PC-9 (cell line): ENCODE measurements at regions not wholly inside any gene's neighbourhood (a gene's known extent, or its start where the extent isn't known, plus 50 kb on each side); places are given as distances from the start of the nearest gene placed in this dataset.

Source experiments
- BruUV-seq: library from RNA; stranded (reverse); fragments of 400-500 nt; replicated peaks from 2 replicates; lab custom pipeline; 2021; lab: Mats Ljungman, UMichigan
- CTCF ChIA-PET: fragments of 300-600 bp; sonication (Branson Sonifier 250); formaldehyde crosslinking; loops from one replicate; lab custom pipeline; 2022; ENCODE audit warnings: antibody characterized with exemption; lab: Charles Lee
- POLR2A ChIA-PET: fragments of 300-600 bp; sonication (Branson Sonifier 250); formaldehyde crosslinking; loops from one replicate; lab custom pipeline; 2022; ENCODE audit warnings: antibody characterized with exemption; ENCODE audit not compliant: unreplicated experiment; lab: Charles Lee
- DNase-seq, 2 experiments: peaks; one replicate each; pipeline versions ENCODE4 v3.0.0 to v3.0.0-alpha.2; 2015 to 2022; ENCODE audit warnings: mixed read lengths in 1 of 2
- H2AFZ ChIP-seq: fragments of 200-600 bp; sonication (generic); 2 replicates; pipeline ENCODE4 v1.8.1; 2017; ENCODE audit warnings: antibody characterized with exemption
- H3F3A ChIP-seq: fragments of 200-600 bp; sonication (generic); 2 replicates; pipeline ENCODE4 v1.8.1; 2017; ENCODE audit warnings: antibody characterized with exemption, mild to moderate bottlenecking, low read depth; ENCODE audit not compliant: insufficient read depth
- H3K27ac ChIP-seq: fragments of 200-600 bp; sonication (generic); 2 replicates; pipeline ENCODE4 v1.6.1; 2016; ENCODE audit warnings: mixed run types
- H3K27me3 ChIP-seq: fragments of 200-600 bp; sonication (generic); 2 replicates; pipeline ENCODE4 v1.6.1; 2016; ENCODE audit warnings: low read depth, mixed run types; ENCODE audit not compliant: insufficient read depth
- H3K36me3 ChIP-seq: fragments of 200-600 bp; sonication (generic); 2 replicates; pipeline ENCODE4 v1.6.1; 2016; ENCODE audit warnings: low read depth, mixed run types
- H3K4me1 ChIP-seq: fragments of 200-600 bp; sonication (generic); replicated peaks from 2 replicates; pipeline ENCODE4 v1.6.1; 2016; ENCODE audit warnings: mixed run types; ENCODE audit not compliant: insufficient read depth
- H3K4me2 ChIP-seq: fragments of 200-600 bp; sonication (generic); 2 replicates; pipeline ENCODE4 v1.6.1; 2017; ENCODE audit warnings: mixed run types
- H3K4me3 ChIP-seq: fragments of 200-600 bp; sonication (generic); 2 replicates; pipeline ENCODE4 v1.6.1; 2016; ENCODE audit warnings: mixed run types
- H3K79me2 ChIP-seq: fragments of 200-600 bp; sonication (generic); 2 replicates; pipeline ENCODE4 v1.6.1; 2017; ENCODE audit warnings: low read depth, mixed run types
- H3K9me2 ChIP-seq: fragments of 200-600 bp; sonication (generic); 2 replicates; pipeline ENCODE4 v1.8.1; 2017; ENCODE audit warnings: mild to moderate bottlenecking; ENCODE audit not compliant: insufficient read depth
- H3K9me3 ChIP-seq: fragments of 200-600 bp; sonication (generic); 2 replicates; pipeline ENCODE4 v1.8.1; 2016; ENCODE audit warnings: low read depth; ENCODE audit not compliant: insufficient read depth
- H4K20me1 ChIP-seq: fragments of 200-600 bp; sonication (generic); 2 replicates; pipeline ENCODE4 v1.8.1; 2017; ENCODE audit not compliant: insufficient read depth
- CTCF ChIP-seq: fragments of 200-600 bp; sonication (generic); conservative IDR thresholded peaks from 2 replicates; pipeline ENCODE4 v1.6.1; 2017; ENCODE audit warnings: mixed run types, antibody characterized with exemption, mild to moderate bottlenecking, moderate library complexity
- EZH2 ChIP-seq: fragments of 200-600 bp; sonication (generic); IDR thresholded peaks from 2 replicates; pipeline ENCODE4 v1.8.0; 2017; ENCODE audit warnings: antibody characterized with exemption, low read depth
- intact Hi-C: fragments of 100-400 bp; cut with micrococcal nuclease; formaldehyde crosslinking; loops from one replicate; pipeline ENCODE4 v1.10.0; 2022; ENCODE audit not compliant: unreplicated experiment

GRCh38 chr1:5451671-5452070 is 540.6 kb downstream of the NPHP4 start:
- no peak for DNase-seq
- H3K4me2 ChIP-seq, result no peak overlapping the region
- no peak overlapping the region for H2AFZ ChIP-seq
- H3F3A ChIP-seq, result no peaks in the 10 kb centered on the region
- H3K27me3 ChIP-seq, result peaks cover 24% of the 10 kb centered on the region
- H3K9me3 ChIP-seq, result no peaks in the 10 kb centered on the region
- no peaks in the 10 kb centered on the region for H3K36me3 ChIP-seq
- no TSS peak for BruUV-seq
- no peak overlapping the region for H3K4me3 ChIP-seq
- intact Hi-C loops, result no loop called here
- TF ChIP-seq CTCF, result no peak
- TF ChIP-seq EZH2, result no peak
- H4K20me1 ChIP-seq, result no peaks in the 10 kb centered on the region
- no peaks in the 10 kb centered on the region for H3K79me2 ChIP-seq
- H3K4me1 ChIP-seq, result no peaks in the 10 kb centered on the region
- H3K27ac ChIP-seq, result no peak overlapping the region
- ChIA-PET POLR2A (no interaction called here), CTCF (no interaction called here)
- H3K9me2 ChIP-seq, result no peaks in the 10 kb centered on the region

GRCh38 chr1:5448486-5448885 is 543.7 kb downstream of the NPHP4 start:
- no peak overlapping the region for H2AFZ ChIP-seq
- POLR2A ChIA-PET, result no interaction called here
- no peaks in the 10 kb centered on the region for H3K79me2 ChIP-seq
- TF ChIP-seq EZH2 (no peak), CTCF (no peak; the same call in 1 of the 2 replicates)
- no peaks in the 10 kb centered on the region for H3K36me3 ChIP-seq
- no peaks in the 10 kb centered on the region for H3F3A ChIP-seq
- H3K4me2 ChIP-seq, result no peak overlapping the region
- H3K9me2 ChIP-seq, result no peaks in the 10 kb centered on the region
- H3K4me1 ChIP-seq, result no peaks in the 10 kb centered on the region
- no peak overlapping the region for H3K27ac ChIP-seq
- no peak for DNase-seq
- H3K27me3 ChIP-seq, result peaks cover 6% of the 10 kb centered on the region; the same call in 1 of the 2 replicates
- no peak overlapping the region for H3K4me3 ChIP-seq
- intact Hi-C loops, result no loop called here
- BruUV-seq, result no TSS peak
- CTCF ChIA-PET, result no interaction called here
- no peaks in the 10 kb centered on the region for H4K20me1 ChIP-seq
- H3K9me3 ChIP-seq, result no peaks in the 10 kb centered on the region

- Histone ChIP-seq H3K4me2 (no peak overlapping the region), H4K20me1 (no peaks in the 10 kb centered on the region), H3K4me1 (no peaks in the 10 kb centered on the region), H3K79me2 (no peaks in the 10 kb centered on the region), H2AFZ (no peak overlapping the region), H3K27ac (no peak overlapping the region), H3K36me3 (no peaks in the 10 kb centered on the region), H3K27me3 (peaks cover 6% of the 10 kb centered on the region; the same call in 1 of the 2 replicates), H3F3A (no peaks in the 10 kb centered on the region), H3K9me3 (no peaks in the 10 kb centered on the region), H3K4me3 (no peak overlapping the region), H3K9me2 (no peaks in the 10 kb centered on the region)
- DNase-seq, result no peak
- ChIA-PET POLR2A (no interaction called here), CTCF (no interaction called here)
- intact Hi-C loops, result no loop called here
- no TSS peak for BruUV-seq
- TF ChIP-seq CTCF, result no peak
- TF ChIP-seq EZH2, result no peak
Measured at GRCh38 chr1:5447503-5447960, 544.7 kb downstream of the NPHP4 start.
